PFSK-1 (cell line): ENCODE measurements at regions not wholly inside any gene's neighbourhood (a gene's known extent, or its start where the extent isn't known, plus 50 kb on each side); places are given as distances from the start of the nearest gene placed in this dataset.

Experiments
- FOXP2 ChIP-seq: optimal IDR thresholded peaks from 2 replicates; pipeline ENCODE3; 2011; ENCODE audit warnings: borderline replicate concordance, control low read depth, inconsistent platforms; ENCODE audit not compliant: insufficient read depth; ENCODE audit errors: extremely low read length, extremely low read depth
- POLR2AphosphoS5 ChIP-seq: IDR thresholded peaks from 2 replicates; pipeline ENCODE4 v1.6.1; 2012; ENCODE audit warnings: low read depth, mild to moderate bottlenecking, control low read depth, low read length, moderate library complexity
- REST ChIP-seq, 2 experiments: IDR thresholded peaks; 2 replicates each; pipeline versions ENCODE4 v1.6.1 to v1.8.0; 2011 to 2012; ENCODE audit warnings: low read depth in 2 of 2, low read length in 2 of 2, control low read depth in 1 of 2, inconsistent platforms in 1 of 2, mild to moderate bottlenecking in 1 of 2, moderate library complexity in 1 of 2; ENCODE audit not compliant: insufficient read depth in 1 of 2
- SIN3A ChIP-seq: IDR thresholded peaks from 2 replicates; pipeline ENCODE4 v1.6.1; 2012; ENCODE audit warnings: mild to moderate bottlenecking, low read length, moderate library complexity, borderline replicate concordance; ENCODE audit not compliant: insufficient read depth
- TAF1 ChIP-seq: IDR thresholded peaks from 2 replicates; pipeline ENCODE4 v1.6.1; 2012; ENCODE audit warnings: low read length, control low read depth, borderline replicate concordance; ENCODE audit not compliant: insufficient read depth

DNA sequence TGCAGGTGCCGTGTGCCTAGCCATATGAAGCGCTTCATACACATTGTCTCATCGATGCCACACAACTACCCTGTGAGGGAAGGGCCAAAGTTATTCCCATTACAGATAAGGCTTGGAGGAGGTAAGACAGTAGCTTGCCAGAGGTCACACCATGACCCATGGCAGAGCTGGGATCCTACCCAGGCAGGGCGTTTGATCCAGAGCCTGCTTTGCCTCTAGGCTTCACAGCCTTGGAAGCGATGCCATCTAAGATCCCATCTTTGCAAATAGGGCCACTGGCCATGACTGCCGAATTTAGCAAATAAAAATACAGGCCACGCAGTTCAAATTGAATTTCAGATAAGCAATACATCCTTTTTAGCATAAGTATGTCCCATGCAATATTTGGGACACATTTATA, 358.2 kb downstream of the BCOR start:
- TF ChIP-seq SIN3A (no peak), FOXP2 (no peak), POLR2AphosphoS5 (no peak), REST (IDR thresholded peaks at IDR 0.05; ENCODE audit: insufficient read depth in 1 of 2, low read depth in 2 of 2, low read length in 2 of 2) (no peak), TAF1 (no peak)

GRCh38 chrX:39740078-39740477, 357.7 kb downstream of the BCOR start:
- TF ChIP-seq REST (IDR thresholded peaks at IDR 0.05; ENCODE audit: insufficient read depth in 1 of 2, low read depth in 2 of 2, low read length in 2 of 2) = no peak
- no peak for TF ChIP-seq FOXP2
- no peak for TF ChIP-seq SIN3A
- no peak for TF ChIP-seq POLR2AphosphoS5
- no peak for TF ChIP-seq TAF1

GRCh38 chrX:39741904-39742303, 355.9 kb downstream of the BCOR start:
- TF ChIP-seq FOXP2 = no peak
- no peak for TF ChIP-seq POLR2AphosphoS5
- no peak for TF ChIP-seq REST (IDR thresholded peaks at IDR 0.05; ENCODE audit: insufficient read depth in 1 of 2, low read depth in 2 of 2, low read length in 2 of 2)
- no peak for TF ChIP-seq SIN3A
- no peak for TF ChIP-seq TAF1

- TF ChIP-seq FOXP2 = no peak
Observed at GRCh38 chrX:39745818-39746217, 351.9 kb downstream of the BCOR start.

DNA sequence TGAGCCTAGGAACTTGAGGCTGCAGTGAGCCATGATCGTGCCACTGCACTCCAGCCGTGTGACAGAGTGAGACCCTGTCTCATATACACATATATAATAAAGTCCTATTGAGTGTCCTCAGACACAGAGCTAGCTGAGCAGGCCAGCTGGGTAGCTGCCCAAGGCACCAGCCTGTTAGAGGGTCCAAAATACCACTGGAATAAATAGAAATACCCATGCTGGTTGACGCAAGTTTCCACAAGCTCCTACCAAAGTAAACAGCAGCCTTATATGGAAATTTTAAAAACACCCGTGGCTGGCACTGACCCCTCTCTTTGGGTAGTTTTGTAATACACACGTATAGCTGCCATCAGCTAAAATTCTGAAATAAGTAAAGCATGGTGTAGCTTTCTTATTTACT, 348.6 kb downstream of the BCOR start:
- TF ChIP-seq POLR2AphosphoS5 (no peak), FOXP2 (no peak), TAF1 (no peak), REST (IDR thresholded peaks at IDR 0.05; ENCODE audit: insufficient read depth in 1 of 2, low read depth in 2 of 2, low read length in 2 of 2) (no peak), SIN3A (no peak)
